GM18517 (cell line): ENCODE measurements at regions not wholly inside any gene's neighbourhood (a gene's known extent, or its start where the extent isn't known, plus 50 kb on each side); places are given as distances from the start of the nearest gene placed in this dataset.

Source experiments
- ATAC-seq: cut with Tn5 transposase; IDR thresholded peaks from one replicate; pipeline ENCODE4 v1.9.1; 2021; ENCODE audit warnings: mild to moderate bottlenecking, moderate library complexity; ENCODE audit not compliant: unreplicated experiment

DNA sequence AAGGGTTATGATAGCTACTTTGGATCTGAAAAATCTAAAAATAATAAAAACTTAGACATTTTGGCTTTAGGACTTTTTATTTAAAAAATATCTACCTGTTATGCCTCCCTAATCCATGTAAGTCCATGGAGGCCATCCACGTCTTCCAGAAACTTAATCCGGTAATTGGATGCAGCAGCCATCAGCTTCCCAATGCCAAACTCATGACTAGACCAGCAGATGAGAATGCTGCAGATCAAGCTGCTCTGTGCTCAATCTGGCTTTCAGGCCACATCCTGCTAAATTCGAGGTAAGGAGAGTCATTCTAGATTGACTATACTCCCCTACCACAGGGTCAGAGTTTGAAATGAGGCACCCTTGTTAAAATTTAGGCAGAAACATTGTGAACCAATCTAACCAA lies 168.5 kb upstream of the TCERG1L start:
- no peak for ATAC-seq

DNA sequence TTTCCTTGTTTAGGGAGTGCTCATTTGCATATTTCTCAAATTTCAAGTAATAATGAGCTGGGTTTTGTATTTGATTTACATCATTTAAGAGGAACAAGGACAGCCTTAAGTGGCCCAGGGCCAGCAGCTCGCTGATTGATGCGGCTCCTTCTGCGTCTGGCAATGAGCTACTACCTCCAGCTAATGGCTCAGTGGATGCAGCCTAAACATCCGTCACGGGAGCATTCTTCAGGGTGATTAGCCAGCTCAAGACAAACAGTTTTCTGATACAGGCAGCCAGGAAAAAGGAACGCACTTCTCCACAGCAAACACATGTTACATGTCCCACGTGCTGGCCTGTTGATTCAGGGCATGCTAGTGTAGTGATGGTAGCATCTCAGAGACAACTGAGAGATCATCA lies 169.3 kb upstream of the TCERG1L start:
- ATAC-seq = no peak

DNA sequence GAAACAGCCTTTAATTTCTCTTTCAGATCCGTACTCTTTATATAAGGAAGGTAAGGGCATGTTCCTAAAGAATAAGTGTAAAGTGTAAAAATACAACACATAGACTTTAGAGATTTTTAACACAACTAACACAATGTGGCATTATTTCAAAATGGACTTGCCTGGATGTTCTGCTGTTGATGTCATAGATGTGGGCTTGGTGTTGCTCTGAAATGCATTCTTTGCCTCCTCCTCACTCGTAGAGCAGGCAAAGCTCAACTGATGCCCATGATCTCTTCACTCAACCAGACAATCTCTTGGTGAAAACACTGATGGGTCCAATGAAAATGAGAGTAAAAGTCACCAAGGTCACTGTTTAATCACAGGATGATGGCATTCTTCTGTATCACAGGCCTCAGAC lies 174.2 kb upstream of the TCERG1L start:
- no peak for ATAC-seq

DNA sequence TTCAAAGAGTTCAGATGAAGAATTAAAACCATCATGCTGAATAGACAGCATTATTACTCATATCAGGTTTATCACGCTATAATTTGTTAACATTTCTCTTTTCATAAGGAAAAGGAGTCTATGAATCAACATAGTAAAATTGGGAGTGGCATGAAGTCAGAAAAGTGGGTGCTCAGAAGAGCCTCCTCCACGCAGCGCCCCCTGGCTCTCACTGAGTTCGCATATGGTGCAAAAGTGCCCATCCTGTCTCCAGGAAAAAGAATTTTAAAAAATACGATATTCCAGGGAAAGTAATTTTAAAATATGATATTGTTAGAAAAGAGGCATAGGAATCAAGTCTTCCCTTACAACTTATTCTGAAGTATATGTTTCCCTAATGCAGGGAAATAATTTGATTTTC lies 176.3 kb upstream of the TCERG1L start:
- ATAC-seq = no peak

DNA sequence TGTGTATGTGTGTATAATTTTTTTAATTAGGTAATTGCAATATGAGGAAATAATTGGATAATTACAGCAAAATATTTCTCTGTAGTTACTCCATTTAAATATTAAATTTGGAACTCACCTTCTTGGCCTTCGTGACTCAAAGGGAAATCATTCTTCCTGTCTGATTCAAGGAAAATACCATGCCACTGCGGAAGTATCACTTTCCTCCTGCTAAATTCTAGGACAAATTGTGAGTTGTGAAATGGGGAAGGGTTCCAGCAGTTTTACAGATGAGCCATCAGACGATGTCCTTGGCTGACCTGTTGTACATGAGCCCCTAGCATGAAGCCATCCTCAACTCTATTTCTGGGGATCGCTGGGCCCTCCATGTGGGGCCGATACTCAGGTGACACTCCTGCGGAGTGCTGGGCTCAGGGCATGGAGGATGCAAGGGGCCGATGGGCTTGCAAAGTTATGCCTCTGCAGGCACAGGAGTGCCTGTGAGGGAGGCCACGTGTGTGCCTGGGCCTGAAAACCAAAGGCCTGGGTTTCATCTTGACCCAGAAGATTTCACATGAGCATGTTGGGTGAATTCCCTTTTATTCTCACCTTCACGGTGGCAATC lies 179.6 kb upstream of the TCERG1L start:
- ATAC-seq = no peak

DNA sequence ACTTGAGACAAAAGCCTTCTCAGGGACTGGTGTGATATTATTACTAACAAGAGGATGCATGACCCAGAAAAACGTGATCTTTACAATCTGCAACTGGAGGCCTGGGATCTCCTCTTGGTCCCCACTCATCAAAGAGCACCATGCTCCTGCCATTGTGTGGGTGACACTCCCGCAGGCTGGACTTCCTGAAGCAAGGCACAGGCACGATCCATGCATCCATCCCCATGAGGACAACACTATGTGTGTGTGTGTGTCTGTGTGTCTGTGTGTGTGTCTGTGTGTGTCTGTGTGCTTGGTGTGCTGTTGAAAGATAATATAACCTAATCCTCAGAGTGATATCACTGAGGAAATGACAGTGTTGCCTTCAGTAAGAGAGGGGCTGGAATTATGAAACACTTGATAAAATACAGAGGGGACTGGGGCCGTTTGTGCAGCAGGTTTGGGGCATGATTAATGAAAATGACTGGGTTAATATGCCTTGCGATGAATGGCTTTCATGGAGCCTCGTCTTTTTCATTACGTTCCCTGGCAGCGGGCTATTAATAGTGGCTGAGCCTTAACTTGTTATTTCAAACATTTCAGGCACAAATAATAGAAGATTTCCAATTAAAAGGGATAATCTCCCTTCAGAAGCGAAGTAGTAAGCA lies 180.8 kb upstream of the TCERG1L start:
- ATAC-seq = no peak

DNA sequence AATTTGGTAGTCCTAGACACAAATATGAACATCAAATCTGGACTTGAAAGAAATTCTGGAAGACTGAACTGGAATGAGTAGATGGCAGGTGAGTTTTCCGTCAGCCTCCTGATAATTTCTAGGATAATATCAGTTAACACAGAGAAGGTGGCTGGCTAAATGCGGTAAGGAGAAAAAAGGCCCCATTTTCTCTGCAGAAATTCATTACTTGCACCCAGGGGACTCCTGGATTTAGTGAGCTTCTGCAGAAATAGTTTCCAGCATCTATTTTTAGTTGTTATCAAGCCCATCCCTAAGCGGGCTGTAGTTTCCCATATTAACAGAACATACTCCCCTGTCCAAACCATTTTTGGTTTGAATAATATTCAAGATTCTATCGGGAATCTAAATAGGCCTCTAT lies 181.9 kb upstream of the TCERG1L start:
- ATAC-seq = no peak

DNA sequence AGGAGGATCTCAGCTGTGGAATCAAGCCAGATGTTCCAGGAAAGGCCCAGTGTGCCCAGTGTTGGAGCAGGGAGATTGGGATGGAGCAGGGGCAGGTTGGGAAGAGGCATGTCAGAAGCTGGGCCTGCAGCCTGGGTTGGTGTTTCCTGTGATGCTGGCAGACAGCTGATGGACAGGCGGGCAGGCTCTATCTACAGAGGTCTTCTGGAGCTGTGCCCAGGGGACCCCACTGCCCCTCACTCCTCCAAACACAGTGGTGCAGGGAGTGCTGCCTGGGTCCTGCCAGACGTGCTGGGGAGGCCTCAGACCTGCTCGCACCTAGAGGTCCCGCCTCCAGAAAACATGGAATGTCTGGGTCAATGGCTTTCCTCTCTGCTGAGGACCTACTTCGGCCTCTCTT lies 182.9 kb upstream of the TCERG1L start:
- no peak for ATAC-seq

DNA sequence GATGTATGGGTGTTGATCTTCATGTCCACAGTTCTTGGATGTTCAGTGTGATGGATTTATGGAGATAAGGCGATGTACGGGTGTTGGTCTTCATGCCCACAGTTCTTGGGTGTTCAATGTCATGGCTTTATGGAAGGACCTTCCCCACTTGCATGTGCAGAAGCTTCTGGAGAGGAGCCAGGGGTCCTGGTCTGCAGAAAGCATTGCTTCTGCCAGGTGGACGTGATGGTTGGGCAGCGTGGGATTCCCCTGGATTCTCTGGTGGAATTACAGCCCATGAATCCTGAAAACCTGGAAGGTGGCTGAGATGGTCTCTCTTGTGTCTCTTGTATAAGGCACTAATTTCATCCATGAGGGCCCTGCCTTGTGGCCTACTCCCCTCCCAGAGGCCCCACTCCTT lies 183.7 kb upstream of the TCERG1L start:
- no peak for ATAC-seq

DNA sequence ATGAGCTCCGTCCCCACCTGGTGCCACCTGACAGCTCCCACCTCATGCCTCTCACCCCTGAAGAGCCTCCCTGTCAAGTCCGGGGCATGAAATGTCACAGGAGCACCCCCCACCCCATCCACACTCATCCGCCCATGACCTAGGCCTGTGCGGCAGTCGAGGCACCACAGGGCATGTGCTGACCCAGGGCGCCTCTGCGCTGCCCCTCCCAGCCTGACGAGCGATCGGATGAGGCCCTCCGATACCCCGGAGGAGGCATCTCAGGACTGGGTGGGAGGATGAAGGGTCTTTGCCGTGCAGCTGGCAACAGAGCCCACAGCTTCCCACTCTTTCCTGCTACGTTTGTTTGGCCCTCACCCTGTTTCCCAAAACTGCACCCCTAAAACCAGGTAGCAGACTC lies 184.4 kb upstream of the TCERG1L start:
- no peak for ATAC-seq

DNA sequence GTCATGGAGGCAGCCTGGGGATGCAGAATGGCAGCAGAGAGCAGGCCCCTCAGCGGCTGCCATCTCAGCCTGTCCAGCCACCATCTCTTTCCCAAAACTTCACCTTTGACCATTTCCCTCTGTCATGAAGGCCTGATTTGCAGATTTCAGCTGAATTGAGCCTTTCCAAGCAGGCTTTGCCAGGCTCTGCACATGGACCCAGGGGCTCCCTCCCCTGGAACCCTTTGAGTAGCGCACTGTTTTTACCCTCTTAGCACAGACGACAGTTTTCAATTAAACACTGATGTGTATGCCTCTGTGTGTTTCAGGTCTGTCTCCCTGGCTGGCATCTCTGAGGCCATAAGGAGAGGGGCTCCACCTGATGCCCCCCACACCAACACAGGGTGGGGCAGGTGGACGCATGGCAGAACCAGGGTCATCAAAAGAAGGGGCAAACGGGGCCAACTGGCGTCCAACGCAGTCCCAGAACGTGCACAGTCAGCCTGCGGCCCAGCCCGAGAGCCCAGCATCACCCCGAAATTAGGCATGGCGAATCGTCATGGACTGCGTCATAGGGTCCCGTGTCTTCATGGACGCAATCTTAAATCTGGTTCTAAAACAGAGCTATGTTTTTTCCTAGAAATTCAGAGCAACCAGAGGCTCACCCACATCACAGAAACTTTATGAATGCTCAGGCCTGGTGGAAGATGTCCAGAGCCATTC lies 185.0 kb upstream of the TCERG1L start:
- ATAC-seq = no peak

DNA sequence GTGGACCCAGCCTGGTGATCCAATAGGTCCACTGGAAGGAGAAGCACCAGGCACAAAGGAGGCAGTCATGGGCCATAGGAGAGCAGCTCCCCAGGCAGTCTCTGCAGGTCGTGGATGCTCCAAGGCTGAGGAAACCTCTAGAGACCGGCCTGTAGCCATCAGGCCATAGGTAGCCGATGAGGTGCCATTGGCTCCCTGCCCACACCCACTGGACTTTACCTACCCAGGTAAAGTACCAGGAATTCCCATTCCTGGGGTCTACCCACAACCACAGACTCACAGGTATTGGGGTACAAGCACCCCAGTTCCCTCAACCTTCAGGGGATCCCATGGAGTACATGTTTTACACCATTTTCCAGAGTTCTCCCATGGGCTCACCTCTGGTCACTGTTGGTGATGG lies 188.0 kb upstream of the TCERG1L start:
- no peak for ATAC-seq

DNA sequence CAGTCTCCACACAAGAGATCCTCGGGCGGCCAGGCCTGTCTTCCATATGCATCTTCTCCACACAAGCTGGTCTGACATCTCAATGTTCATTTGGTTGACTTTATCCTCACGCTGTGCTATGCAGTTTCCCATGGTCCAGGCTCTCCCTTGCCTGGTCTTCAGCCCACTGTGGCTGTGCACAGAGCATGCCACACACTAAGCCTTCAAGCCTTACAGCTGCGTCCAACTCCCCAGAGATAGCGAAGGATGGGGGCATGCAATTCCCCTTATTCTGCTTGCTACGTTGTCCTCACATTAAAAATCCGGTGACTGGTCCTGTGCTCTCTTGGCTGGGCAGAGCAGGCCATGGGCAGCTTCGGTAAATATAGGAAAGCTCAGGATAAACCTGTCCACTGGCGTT lies 188.7 kb upstream of the TCERG1L start:
- no peak for ATAC-seq

DNA sequence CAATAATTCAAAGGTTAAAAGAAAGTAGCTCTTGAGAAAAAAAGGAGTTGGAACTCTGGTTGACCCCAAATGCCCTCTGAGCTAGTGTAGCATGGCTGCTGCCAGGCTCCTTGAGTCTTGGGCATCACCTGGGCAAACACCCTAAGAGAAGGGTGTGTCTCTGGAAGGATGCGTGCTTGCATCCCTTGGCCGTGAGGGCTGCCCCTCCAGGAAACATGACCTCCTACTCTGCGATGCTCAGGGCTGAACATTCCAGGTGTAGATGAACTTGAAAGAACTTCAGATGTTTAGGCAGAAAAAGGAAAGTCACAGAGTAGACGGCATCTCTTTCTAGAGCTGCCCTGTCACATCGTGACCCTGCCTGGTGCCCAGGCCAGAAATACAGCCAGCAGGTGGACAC lies 189.4 kb upstream of the TCERG1L start:
- ATAC-seq = no peak

DNA sequence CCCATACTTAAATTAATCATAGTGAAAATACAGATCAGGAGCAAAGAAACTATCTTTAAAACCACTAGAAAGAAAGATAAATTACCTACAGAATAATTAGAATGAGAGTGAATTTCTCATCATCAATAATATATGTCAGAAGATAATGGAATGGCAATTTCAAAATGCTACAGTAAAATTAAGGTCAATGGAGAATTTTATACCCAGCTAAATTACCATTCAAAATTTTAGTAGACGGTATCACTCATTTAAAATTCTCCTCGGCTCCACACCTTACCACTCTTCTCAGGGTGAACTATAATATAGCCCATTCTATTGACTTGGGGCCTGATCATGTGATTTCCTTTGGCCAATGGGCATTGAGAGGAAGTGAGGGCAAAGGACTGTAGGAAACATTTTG lies 192.5 kb upstream of the TCERG1L start:
- no peak for ATAC-seq

DNA sequence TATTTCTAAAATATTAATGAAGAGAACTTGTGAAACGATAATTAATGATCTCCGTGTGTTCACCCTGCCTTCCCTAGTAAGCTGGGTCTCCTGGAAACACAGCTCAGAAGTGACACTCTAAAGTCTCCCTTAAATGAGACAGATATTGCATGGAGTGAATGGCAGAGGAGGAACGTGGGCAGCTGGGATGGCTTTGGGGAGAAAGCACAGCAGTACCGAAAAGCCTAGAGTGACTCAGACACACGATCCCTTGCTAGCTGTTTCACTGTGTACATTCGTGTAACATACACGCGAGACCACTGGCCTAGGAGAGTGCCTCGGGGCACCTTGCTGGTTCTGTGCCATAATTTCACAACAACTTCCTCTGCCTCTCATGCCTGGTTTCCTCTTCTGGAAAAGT lies 199.9 kb upstream of the TCERG1L start:
- no peak for ATAC-seq

DNA sequence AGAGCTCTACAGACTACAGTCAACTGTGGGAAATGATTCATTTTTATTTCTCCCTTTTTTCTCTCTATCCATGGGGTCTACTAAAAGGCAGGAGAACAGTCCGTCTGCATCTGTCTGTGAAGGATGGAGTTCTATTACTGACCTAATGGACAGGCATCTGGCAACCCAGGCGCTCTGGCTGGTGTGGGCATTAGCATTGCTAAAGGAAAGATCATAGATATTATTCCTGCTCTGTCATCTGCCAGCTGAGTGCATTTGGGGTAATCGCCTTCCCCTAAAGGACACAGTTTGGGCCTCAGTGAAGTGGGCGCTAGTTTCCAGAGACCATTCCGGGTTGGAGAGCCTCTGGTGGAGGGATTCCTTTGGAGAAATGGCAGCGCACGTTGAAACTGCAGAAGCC lies 201.3 kb upstream of the TCERG1L start:
- no peak for ATAC-seq

DNA sequence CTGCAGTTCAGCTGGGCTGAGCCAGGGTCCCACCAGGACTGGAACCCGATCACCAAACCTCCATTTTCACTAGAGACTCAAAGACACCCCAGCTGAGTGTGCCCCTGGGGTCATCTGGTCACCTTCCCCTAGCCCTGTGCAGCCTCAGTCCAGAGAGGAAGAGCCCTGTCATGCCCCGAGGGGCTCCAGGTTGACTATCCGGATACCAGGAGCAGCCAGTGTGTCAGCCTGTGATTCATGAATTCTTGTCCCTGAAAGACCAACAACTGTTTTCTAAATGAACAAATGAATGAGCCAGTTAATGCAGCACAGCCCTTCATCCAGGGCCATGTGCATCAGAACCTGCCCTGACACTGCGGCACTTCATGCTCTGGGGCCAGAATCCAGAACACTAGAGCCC lies 201.9 kb upstream of the TCERG1L start:
- no peak for ATAC-seq

DNA sequence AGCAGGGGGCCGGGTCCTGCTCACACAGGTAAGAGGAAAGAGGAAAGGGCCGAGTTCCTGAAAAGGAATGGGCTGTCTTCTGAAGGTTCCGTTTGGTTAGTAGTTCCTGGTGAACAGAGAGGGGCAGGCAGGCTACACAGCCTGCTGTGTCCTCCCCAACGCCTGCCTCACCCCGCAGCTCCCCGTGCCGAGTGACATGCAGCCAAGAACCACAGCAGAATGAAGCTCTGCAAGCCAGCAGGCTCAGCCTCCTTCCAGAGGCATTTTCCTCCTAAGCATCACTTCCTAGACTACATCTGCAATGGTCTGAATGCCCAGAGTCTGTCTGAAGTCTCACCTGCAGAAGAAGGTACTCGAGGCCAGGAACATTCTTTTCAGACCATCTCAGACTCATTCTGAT lies 202.4 kb upstream of the TCERG1L start:
- no peak for ATAC-seq

DNA sequence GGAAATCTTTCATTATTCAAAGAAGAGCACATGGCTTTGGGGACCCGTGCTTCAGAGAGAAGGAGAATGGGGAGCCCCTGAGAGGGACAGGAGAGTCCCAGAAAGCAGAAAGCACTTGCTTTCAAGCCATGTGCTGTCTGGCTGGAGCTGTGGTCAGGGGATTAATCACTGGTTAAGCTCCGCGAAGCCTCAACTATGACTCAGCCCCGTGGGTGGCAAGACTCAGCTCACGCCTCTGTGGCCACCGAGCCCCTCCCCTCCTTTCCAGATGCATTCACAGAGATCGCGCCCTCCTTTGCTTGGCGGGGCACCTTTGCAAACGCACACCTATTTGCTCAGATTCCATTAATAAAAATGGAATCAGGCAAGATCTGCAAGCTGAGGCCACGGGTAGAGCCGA lies 202.9 kb upstream of the TCERG1L start:
- ATAC-seq = no peak

DNA sequence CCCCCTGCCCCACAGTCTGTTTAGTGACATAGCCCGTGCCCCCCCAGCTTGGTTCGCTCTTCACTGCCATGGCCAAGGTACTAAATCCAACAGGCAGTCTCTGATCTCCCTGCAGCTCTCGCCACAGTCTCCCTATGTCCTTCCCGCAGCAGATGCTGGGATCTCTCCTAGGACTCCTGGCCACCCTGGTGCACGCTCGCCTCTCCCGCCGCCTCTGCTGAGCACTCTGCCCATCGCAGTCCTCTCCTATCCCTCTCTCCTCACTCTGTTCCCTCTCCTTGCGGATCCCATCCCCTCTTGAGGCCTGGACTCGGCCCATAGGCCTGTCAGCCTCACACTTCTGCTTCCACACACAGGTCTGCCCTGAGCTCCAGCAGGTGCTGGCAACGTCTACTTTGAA lies 204.8 kb upstream of the TCERG1L start:
- ATAC-seq = no peak

DNA sequence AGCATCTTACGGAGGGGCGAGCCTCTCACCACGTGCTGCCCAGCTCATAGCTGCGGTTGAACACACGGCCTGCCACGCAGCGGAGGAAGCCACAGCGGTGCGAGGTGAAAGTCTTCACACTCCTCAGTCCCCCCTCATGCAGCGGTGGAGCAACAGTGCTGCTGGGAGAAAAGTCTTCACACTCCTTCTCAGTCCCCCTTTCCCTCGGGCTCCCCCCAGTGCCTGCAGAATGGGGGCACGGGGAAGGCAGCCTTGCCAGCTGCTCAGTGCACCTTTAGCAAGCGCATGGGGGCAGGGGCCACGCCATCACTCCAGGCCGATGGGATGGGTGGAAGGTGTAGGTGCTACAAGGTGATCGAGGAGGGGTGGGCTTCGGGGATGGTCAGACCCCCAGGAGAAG lies 206.3 kb upstream of the TCERG1L start:
- no peak for ATAC-seq
